ENCODE measurements at regions not wholly inside any gene's neighbourhood (a gene's known extent, or its start where the extent isn't known, plus 50 kb on each side); places are given as distances from the start of the nearest gene placed in this dataset.

- DNase-seq: no peak
Observed at GRCh38 chr5:144083185-144083584, 87.3 kb downstream of the YIPF5 start.

DNA sequence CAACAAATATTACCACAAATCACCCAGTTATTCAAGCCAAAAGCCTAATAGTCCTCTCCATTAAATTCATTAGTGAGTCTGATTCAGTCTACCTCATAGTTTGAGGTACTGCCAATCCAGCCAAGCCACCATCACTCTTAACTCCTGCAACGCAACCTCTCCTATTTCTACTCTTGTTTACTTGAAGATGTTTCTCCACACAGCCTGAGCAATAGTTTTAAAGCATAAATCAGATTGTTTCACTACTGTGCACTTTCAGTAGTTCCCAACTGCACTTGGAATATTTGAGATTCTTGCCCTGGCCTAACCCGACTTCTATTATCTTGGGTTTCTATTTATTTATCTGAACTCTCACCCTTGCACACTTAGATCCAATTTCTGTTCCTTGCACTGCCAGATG lies 85.5 kb downstream of the YIPF5 start:
- no peak for DNase-seq

DNA sequence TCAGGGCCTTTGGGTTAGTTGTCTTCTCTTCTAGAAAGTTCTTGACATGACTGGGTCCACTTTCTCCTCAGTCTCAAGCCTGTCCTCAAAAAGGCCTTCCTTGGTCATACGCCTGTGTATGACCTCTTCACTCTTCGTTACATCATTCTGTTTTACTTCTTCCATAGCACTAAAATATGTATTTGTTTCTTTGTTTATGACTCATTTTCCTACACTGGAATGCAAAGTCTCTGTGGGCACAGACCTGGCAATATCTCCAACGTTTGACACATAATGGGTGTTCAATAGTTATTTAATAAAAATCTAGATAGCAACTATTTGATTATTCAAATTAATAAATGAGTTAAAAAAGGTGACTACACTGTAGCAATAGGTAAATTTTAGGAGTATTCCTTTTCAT lies 85.1 kb downstream of the YIPF5 start:
- no peak for DNase-seq

GRCh38 chr5:144086295-144086694 lies 84.2 kb downstream of the YIPF5 start:
- no peak for DNase-seq

DNA sequence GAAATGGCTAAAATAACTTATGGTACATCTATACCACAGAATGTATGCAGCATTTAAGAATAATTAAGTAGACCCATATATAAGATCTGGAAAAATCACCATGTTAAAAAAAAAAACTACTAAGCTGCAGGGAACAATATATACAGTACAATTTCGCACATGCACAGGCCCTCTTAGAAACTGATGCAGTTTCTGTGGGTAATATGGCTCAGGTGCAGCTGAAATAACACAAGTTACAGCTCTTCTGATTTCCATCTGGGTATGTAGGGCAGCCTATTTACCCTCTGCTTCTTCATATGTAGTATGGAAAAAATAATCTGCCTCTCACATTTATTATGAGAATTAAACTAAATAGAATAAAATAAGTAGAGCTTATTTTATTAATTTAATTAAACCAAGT lies 82.9 kb downstream of the YIPF5 start:
- no peak for DNase-seq

DNA sequence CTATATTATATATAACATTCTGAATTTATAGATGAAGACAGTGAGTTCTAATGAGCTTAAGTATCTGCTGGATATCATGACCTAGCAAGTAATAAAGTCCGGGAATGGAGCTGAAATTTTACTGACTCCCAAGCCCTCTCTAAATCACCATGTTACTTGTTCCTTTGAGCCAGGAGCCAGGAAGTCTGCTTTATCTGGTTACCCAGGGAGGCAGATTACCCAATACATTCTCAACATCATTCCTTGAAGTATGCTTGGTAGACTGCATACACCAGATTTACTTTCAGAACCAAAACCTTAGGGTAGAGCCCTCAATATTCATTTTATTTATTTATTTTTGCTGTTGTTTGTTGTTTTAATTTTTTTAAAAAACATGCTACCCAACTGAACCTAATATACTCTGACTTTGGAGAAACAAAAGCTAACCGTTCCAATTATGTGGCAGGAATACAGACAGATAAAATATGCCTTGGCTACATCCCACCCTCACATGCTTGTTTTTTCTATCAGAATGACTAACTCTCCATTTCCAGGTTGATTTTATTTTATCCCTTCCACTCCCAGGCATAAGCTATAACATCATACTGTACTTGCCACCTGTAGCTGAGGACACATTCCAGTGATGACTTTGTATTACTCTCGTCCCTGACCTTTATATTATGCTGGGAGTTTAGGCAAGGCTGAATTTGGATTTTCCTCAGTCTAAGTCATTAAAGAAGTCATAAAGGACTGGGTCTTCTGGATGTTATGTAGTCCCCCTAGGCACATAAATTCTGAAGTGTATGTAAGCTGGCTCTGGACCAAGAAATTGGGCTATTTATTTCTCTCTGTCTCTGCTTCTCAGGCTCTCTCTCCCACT lies 82.0 kb downstream of the YIPF5 start:
- no peak for DNase-seq

DNA sequence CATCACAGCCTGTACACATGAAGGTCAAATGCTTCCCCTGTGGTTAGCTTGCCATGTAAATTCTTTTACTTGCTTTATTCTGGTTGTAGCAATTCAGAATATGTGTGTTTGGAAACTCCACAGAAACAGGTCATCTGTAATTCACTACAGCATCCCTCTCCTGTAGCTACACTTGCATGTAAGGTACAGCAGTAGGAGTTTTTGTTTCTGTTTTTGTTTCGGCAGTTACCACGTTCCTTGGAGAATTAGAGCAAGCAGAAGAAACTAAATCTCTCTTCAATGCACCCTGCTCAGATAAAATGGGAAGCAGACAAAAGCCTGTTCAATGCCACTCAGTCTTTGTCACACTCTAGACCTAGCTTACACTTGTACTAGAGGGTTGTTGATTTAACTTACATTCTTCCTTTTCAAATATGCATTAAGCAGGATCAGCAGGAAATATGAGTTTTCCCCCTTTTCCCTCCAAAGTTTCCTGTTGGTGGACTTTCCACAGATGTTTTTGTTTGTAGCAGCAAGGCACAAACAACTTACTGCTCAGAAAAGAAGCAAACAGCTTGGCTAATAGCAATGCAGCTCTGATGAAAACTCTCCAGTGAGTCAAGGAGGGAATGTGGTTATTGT lies 80.9 kb downstream of the YIPF5 start:
- DNase-seq: no peak

DNA sequence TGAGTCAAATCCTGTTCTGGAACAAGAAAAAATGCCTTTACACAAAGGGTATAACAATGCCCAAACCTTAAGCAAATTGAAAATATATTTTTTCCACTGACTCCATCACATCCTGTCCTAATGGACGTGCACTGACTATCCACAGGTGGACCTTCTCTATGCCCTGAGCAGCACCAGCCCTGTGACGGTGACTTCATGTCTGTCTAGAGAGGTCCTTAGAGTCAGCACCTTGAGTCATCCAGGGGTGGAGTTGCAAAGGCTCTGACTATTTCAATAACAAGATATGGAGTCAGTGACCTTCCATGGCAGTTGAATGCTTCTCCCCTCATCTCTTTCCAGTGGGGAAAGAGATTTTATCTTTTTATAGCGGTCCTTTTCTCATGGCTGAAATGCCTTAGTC lies 78.0 kb downstream of the YIPF5 start:
- no peak for DNase-seq

GRCh38 chr5:144093400-144093799 lies 77.1 kb downstream of the YIPF5 start:
- no peak for DNase-seq

DNA sequence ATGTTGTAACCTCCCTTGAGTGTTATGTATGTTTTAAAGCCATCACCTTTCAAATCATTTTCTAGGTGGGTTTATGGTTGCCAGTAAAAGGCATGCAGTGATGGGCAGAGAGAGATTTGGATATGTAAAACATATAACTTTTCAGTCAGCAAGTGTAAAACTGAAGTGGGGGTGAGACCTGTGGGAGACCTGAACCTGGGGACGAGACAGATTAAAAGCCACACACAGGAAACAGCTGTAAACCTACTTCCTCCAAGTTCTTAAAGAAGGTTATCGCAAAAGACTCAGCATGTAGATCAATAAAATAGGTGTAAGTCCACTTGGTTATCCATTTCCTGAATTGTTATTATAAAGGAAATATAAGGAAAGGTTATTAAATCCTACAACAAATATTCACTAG lies 76.6 kb downstream of the YIPF5 start:
- DNase-seq: no peak

- no peak for DNase-seq
Observed at GRCh38 chr5:144100702-144101101, 69.8 kb downstream of the YIPF5 start.

- no peak for DNase-seq
Observed at GRCh38 chr5:144101616-144102015, 68.8 kb downstream of the YIPF5 start.

- no peak for DNase-seq
Observed at GRCh38 chr5:144102361-144102760, 68.1 kb downstream of the YIPF5 start.

- no peak for DNase-seq
Observed at GRCh38 chr5:144102979-144103378, 67.5 kb downstream of the YIPF5 start.

GRCh38 chr5:144103611-144104485 lies 66.6 kb downstream of the YIPF5 start:
- no peak for DNase-seq

DNA sequence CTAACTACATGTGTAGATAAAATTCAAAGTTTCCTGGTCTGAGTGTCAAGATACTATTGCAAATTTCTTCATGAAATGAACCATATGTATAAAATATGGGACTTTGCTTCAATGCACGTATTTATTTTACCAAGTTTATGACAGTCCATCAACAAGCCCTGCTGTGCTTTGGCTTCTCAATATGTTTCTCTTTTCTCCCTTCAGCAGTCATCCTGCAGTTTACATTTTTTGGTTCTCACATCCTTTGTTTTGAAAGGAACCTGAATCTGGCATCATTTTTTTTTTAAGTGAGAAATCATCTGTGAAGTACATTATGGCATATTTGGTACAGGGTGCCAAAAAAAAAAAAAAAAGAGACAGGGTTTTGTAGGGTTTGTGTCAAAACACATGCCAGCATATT lies 65.1 kb downstream of the YIPF5 start:
- DNase-seq: no peak

- no peak for DNase-seq
Observed at GRCh38 chr5:144108131-144108530, 62.3 kb downstream of the YIPF5 start.

All from NCI-H510A treated with DMSO at 0.1 percent for 48 hours (cell line).